SU-DHL-6 (cell line): ENCODE measurements at regions not wholly inside any gene's neighbourhood (a gene's known extent, or its start where the extent isn't known, plus 50 kb on each side); places are given as distances from the start of the nearest gene placed in this dataset.

Experiments
- H2AFZ ChIP-seq: fragments of 200-600 bp; sonication (generic); 2 replicates; pipeline ENCODE4 v1.6.1; 2014; ENCODE audit warnings: low read depth, mild to moderate bottlenecking, moderate library complexity, mixed read lengths, antibody characterized with exemption, low read length; ENCODE audit not compliant: severe bottlenecking
- H3F3A ChIP-seq: fragments of 200-600 bp; shearing (Covaris generic); 2 replicates; pipeline ENCODE4 v1.6.0; 2016; ENCODE audit warnings: antibody characterized with exemption, mild to moderate bottlenecking; ENCODE audit not compliant: insufficient read depth
- H3K27ac ChIP-seq: fragments of 200-600 bp; sonication (generic); 2 replicates; pipeline ENCODE4 v1.5.1; 2016; ENCODE audit warnings: low read depth, mild to moderate bottlenecking, low read length, moderate library complexity, mixed read lengths
- H3K27me3 ChIP-seq: fragments of 200-600 bp; sonication (generic), shearing (Covaris generic); 2 replicates; pipeline ENCODE4 v1.6.0; 2014; ENCODE audit warnings: mild to moderate bottlenecking, low read length
- H3K36me3 ChIP-seq: fragments of 200-600 bp; sonication (generic); 2 replicates; pipeline ENCODE4 v1.6.1; 2014; ENCODE audit warnings: mild to moderate bottlenecking, low read length, mixed read lengths
- H3K4me2 ChIP-seq: fragments of 300-600, 200-600 bp; shearing (Covaris generic), sonication (generic); 2 replicates; pipeline ENCODE4 v1.6.0; 2014; ENCODE audit warnings: low read length, low read depth, mild to moderate bottlenecking; ENCODE audit not compliant: poor library complexity, severe bottlenecking
- H3K4me3 ChIP-seq: fragments of 200-600 bp; sonication (generic); 2 replicates; pipeline ENCODE4 v1.5.1; 2014; ENCODE audit warnings: antibody characterized with exemption, low read length, mild to moderate bottlenecking, mixed read lengths; ENCODE audit not compliant: insufficient read depth, poor library complexity, severe bottlenecking
- H3K79me2 ChIP-seq: fragments of 200-600 bp; sonication (generic); 2 replicates; pipeline ENCODE4 v1.6.1; 2014; ENCODE audit warnings: mild to moderate bottlenecking, low read length, moderate library complexity; ENCODE audit not compliant: insufficient read depth
- H3K9ac ChIP-seq: fragments of 200-600 bp; sonication (generic); 2 replicates; pipeline ENCODE4 v1.7.0; 2014; ENCODE audit warnings: mild to moderate bottlenecking, low read length
- H3K9me2 ChIP-seq: fragments of 200-600 bp; sonication (generic); replicated peaks from 2 replicates; pipeline ENCODE4 v1.6.1; 2014; ENCODE audit warnings: low read length; ENCODE audit not compliant: insufficient read depth
- H3K9me3 ChIP-seq: fragments of 200-600 bp; sonication (generic); 2 replicates; pipeline ENCODE4 v1.6.1; 2014; ENCODE audit warnings: low read length, mixed read lengths; ENCODE audit not compliant: insufficient read depth
- H4K20me1 ChIP-seq: fragments of 200-600 bp; sonication (generic); 2 replicates; pipeline ENCODE4 v1.6.1; 2014; ENCODE audit warnings: low read depth, mild to moderate bottlenecking, antibody characterized with exemption, low read length, moderate library complexity, mixed read lengths
- CTCF ChIP-seq: fragments of 200-600 bp; sonication (generic); IDR thresholded peaks from one replicate; pipeline ENCODE4 v1.5.1; 2017; ENCODE audit warnings: antibody characterized with exemption, mild to moderate bottlenecking, low read length, moderate library complexity; ENCODE audit not compliant: insufficient read depth, poor library complexity, severe bottlenecking
- EZH2phosphoT487 ChIP-seq: fragments of 200-600 bp; sonication (generic), shearing (Covaris generic); conservative IDR thresholded peaks from 2 replicates; pipeline ENCODE4 v1.6.1; 2018; ENCODE audit warnings: mild to moderate bottlenecking, antibody characterized with exemption, low read length, moderate library complexity, mixed read lengths

- TF ChIP-seq CTCF (no peak), EZH2phosphoT487 (no peak)
- H3K9ac ChIP-seq, result no peak overlapping the region
- H3K27me3 ChIP-seq, result no peaks in the 10 kb centered on the region
- no peak overlapping the region for H3K27ac ChIP-seq
- no peak overlapping the region for H3K4me3 ChIP-seq
- H4K20me1 ChIP-seq, result no peaks in the 10 kb centered on the region
- H3K36me3 ChIP-seq, result no peaks in the 10 kb centered on the region
- no peaks in the 10 kb centered on the region for H3K9me2 ChIP-seq
- H3F3A ChIP-seq, result no peaks in the 10 kb centered on the region
- H3K4me2 ChIP-seq, result no peak overlapping the region
- no peak overlapping the region for H2AFZ ChIP-seq
- no peaks in the 10 kb centered on the region for H3K9me3 ChIP-seq
- H3K79me2 ChIP-seq, result no peaks in the 10 kb centered on the region
These were observed 110.0 kb upstream of the ZEB2 start for GRCh38 chr2:144629935-144630334.

GRCh38 chr2:144628566-144628965 is 108.6 kb upstream of the ZEB2 start:
- H4K20me1 ChIP-seq, result no peaks in the 10 kb centered on the region

GRCh38 chr2:144625626-144626025 is 105.7 kb upstream of the ZEB2 start:
- Histone ChIP-seq H3K4me2 (no peak overlapping the region), H2AFZ (no peak overlapping the region), H3K9me3 (no peaks in the 10 kb centered on the region)

More at GRCh38 chr2:144628566-144628965, 108.6 kb upstream of the ZEB2 start:
- Histone ChIP-seq H3K27me3 (no peaks in the 10 kb centered on the region), H3K4me3 (no peak overlapping the region), H3K4me2 (no peak overlapping the region), H3K9ac (no peak overlapping the region), H3K9me3 (no peaks in the 10 kb centered on the region), H3F3A (no peaks in the 10 kb centered on the region), H3K79me2 (no peaks in the 10 kb centered on the region), H3K36me3 (no peaks in the 10 kb centered on the region), H3K9me2 (no peaks in the 10 kb centered on the region), H3K27ac (no peak overlapping the region), H2AFZ (no peak overlapping the region)
- TF ChIP-seq CTCF, result no peak
- no peak for TF ChIP-seq EZH2phosphoT487

More at GRCh38 chr2:144625626-144626025, 105.7 kb upstream of the ZEB2 start:
- no peaks in the 10 kb centered on the region for H3K36me3 ChIP-seq
- H4K20me1 ChIP-seq, result no peaks in the 10 kb centered on the region
- no peak overlapping the region for H3K27ac ChIP-seq
- TF ChIP-seq CTCF (no peak), EZH2phosphoT487 (no peak)
- H3F3A ChIP-seq, result no peaks in the 10 kb centered on the region
- no peak overlapping the region for H3K9ac ChIP-seq
- H3K9me2 ChIP-seq, result no peaks in the 10 kb centered on the region
- H3K27me3 ChIP-seq, result no peaks in the 10 kb centered on the region
- H3K79me2 ChIP-seq, result no peaks in the 10 kb centered on the region
- H3K4me3 ChIP-seq, result no peak overlapping the region
